ENCODE measurements at regions not wholly inside any gene's neighbourhood (a gene's known extent, or its start where the extent isn't known, plus 50 kb on each side); places are given as distances from the start of the nearest gene placed in this dataset.
"Not testable (repeated sequence)": the region's sequence is repeated elsewhere in the genome, so short reads cannot be mapped to it uniquely, and the experiment has no call there.

DNA sequence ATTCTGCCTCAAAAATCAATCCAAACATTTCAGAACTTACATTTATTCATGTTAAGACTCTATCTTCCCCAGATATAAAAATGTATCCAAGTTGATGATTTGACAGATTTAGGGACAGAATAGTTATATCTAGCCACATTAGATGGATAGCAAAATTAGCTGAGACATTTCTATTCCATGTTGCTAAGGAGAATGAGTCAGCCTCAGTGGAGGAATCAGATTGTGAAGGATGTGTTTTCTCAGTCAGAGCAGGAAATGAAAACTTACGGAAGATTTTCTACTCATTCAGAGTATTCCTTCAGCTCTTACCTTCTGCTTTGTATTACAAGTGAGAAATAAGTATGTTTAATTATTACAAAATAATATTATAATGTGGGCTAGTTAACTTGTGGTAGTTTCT, 556.3 kb upstream of the ANO3 start:
- DNase-seq, result no peak

DNA sequence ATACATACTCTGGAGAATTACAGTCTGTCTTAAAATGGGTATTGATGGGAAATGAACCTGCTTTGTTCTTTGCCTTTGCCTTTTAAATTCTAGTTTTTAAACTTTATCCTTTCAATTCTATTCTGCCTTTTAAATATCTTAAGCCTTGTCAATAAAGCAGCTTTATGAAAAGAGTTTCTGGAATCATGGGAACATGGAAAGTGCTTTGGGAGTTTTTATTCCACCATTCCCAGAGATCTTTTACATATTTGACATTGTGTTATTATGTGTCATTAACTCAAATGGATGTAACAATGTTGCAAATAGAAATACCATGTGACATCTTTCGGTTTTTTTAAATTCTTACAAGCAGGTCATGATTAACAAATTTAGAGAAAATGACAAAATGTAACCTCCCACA, 555.7 kb upstream of the ANO3 start:
- no peak for DNase-seq

DNA sequence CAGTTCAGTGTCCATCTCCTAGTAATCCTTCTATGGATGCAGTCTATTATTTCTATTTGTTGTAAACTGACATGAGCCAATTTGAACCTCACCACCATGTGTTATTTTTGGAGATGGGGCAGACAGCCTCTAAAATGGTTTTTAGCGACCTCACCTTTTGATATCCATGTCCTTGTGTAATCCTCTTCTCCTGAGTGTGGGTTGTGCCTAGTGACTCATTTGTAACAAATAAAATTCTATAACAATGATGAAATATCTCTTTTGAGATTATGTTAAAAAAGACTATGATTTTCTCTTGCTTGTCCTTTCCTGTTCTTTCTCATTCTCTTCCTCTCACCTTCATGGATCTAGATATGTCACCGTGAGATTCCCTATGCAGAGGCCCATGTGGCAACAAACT, 554.6 kb upstream of the ANO3 start:
- no peak for DNase-seq

DNA sequence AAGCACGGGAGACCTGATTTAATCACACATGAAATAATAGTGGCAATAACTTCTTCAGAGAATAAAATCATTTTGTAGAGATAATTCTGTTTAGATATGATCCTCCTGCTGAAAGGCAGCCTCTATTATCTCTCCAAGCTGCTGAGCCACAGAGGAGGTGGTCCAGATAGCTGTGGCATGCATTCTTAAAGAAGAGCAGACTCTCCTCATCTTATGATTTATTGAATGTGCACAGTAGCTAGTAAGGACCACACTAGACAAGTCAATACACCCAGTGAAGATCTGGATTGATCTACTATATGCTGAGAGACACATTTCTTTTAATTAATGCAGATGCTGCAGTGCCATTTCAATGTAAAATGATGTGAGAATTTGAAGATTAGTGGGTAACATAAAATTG, 552.9 kb upstream of the ANO3 start:
- DNase-seq, result no peak

DNA sequence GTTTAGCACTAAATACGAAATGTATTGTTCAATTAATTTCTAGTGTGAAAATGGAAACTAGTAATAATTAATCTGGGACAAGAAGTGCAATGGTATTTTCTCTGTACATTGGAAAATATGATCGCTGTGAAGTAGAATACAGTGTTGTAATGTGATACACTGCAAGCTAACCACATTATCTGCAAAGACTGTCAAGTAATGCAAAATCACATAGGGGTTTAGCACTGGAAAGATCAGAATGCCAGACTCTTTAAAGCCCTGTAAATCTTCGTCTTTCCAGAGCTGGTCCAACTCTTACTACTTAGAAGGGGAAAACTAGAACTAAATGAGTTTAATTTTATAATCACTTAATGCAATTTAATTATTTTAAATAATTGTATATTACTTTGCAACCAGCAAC, 544.5 kb upstream of the ANO3 start:
- no peak for DNase-seq

DNA sequence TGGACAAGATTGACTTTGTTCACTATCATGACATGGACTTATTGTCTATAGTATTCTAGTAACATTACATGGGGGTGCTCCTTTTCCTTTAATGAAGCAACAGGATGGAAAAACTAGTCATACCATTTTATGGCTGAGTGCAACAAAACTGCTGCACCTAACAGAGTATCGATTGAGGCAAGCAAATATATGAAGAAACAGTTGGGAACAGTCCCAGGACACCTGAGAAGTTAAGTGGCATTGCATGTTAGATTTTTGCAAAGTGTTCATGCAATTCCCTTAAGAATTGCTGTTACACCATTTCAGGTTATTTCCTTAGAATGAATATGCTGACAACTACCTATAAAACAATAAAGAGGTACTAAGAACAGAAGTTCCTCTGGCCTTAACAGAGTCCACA, 541.5 kb upstream of the ANO3 start:
- no peak for DNase-seq

DNA sequence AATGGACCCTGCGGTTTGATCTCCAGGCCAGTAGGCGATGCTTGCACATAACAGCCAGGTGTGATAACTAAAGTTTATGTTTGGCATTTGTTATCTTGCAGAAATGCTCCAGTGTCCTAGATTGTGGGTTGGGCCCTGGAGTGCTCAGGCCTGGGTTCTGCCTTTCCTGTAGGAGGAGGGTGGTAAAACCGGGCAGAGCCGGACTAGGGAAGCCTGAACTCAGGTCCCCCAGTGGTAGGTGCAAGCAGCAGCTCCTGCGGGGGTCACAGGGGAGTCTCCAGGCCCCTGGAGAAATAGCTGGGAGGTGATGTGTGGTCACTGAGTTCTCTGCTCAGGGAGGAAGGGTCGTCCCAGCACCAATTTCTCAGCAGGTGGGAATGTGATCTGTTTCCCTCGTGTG, 538.3 kb upstream of the ANO3 start:
- DNase-seq, result no peak

DNA sequence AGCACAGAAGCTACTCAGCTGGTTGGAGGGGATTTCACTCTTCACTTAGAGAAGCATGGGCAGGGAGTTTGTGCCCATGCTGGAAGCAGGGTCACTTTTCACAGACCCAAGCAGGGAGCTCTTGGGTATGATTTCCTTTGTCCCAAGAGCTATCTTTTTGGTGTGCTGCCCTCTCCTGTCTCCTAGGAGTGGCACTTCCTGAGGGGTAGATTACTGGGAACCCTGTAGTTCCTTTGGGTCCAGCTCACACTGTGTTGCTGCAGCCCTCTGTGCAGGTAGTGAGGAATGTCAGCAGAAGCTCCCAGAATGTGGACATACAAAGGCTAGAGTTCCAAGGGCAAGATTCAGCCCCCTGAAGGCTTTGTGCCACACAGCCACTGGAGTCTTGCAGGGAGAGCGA, 537.1 kb upstream of the ANO3 start:
- DNase-seq, result peak; percentile 49

DNA sequence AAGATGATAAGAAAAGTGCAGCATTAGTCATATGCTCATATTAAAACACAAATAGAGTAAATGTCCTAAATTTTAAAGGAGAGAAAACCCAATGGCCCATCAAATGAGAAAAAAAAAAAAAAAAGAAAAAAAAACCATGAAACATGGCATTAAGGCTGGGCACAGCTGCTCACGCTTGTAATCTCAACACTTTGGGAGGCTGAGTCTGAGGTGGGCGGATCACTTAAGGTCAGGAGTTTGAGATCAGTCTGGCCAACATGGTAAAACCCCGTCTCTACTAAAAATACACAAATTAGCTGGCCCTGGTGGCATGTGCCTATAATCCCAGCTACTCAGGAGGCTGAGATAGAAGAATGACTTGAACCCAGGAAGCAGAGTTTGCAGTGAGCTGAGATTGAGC, 515.5 kb upstream of the ANO3 start:
- DNase-seq, result no peak

DNA sequence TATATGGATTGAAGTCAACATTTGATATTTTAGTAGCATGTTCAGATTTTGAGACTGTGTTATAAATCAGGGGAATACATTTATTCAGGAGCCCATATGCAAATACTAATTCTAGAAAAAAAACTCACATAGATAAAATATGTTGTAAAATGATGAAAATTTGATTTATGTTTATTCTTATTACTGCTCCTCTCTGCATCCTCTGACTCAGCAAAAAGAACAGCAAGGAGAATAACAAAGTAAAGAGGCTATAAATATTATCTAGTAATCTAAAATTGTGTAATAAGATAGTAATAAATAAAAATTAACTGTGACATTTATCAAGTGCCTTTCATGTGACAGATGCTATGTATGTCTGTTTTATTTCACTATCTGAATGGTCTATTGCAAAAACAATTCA, 507.2 kb upstream of the ANO3 start:
- no peak for DNase-seq

DNA sequence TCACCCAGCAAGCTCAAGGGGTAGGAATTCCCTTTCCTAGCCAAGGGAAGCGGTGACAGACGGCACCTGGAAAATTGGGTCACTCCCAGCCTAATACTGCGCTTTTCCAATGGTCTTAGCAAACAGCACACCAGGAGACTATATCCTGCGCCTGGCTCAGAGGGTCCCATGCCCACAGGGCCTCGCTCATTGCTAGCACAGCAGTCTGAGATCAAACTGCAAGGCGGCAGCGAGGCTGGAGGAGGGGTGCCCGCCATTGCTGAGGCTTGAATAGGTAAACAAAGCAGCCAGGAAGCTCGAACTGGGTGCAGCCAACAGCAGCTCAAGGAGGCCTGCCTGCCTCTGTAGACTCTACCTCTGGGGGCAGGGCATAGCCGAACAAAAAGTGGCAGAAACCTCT, 500.4 kb upstream of the ANO3 start:
- DNase-seq, result not testable (repeated sequence)

DNA sequence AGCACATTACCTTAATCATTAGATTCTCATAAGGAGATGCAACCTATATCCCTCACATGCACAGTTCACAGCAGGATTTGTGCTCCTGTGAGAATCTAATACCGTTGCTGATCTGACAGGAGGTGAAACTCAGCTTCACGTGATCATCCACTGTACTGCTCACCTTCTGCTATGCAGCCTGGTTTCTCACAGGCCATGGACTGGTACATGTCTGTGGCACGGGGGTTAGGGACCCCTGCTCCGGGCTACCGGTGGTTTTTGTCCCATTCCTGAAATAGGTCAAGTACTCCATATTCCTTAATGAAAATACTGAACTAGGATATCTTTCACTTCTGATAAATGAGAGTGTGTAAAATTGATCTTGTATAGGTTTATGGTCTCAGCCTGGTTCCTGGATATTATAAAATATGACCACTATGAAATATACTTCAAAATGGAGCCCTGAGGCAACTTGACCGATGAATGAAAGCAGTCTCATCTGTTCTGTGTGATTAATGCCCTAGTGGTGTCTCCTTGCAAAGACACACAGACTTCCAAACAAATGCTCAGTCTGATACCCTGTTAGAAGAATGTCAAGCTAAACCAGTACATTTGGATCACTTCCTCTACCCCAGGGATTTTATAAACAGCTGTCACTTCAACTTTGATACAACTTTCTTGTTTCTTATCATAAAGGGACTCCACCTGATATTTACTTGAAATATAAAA, 492.9 kb upstream of the ANO3 start:
- DNase-seq, result no peak

DNA sequence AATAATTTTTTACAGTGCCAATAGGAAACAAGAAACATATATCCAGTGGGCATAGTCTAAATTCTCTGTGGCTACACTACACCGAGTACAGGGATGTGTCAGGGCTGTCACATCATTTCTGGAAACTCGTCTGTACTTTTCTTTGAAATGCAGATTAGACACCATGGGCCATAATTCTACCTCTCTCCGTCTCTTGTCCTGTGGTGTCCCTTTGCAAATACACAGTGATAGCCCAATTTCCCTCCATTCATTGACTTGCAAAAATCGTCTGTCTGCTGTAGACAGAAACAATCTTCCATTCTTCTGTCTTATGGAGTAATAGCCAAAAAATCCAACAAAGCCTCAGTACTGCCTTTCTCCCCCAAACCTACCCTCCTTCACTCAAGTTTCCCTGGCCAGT, 487.1 kb upstream of the ANO3 start:
- no peak for DNase-seq

DNA sequence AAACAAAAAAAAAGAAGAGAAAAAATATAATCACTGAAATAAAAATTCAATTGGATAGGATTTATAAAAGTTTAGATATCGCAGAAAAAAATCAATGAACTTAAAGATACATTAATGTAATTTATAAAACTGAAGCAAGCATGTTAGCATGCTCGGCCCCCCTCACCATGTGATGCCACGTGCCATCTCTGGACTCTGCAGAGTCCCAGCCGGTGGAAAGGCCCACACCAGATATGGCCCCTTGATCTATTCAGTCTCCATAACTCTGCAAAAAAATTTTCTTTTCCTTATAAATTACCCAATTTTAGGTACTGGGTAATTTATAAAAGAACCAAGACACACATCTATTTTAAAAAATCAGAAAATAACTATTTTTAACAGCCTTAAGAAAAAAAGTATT, 476.0 kb upstream of the ANO3 start:
- no peak for DNase-seq

DNA sequence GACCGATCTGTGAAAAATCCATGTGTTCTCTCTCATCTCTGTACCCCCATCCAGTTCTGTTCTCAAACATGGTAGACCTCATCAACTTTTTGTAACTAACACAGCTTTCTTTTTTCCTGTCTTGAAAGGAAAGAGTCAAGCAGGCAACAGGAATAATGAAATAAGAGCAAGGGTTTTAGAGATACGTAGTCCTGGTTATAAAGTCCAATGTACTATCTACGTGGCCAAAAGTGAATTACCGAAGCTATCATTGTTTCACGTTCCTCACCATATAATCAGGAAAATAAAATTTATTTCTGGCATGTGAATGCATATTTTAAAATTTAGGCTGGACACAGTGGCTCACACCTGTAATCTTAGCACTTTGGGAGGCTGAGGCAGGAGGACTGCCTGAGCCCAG, 472.2 kb upstream of the ANO3 start:
- no peak for DNase-seq

DNA sequence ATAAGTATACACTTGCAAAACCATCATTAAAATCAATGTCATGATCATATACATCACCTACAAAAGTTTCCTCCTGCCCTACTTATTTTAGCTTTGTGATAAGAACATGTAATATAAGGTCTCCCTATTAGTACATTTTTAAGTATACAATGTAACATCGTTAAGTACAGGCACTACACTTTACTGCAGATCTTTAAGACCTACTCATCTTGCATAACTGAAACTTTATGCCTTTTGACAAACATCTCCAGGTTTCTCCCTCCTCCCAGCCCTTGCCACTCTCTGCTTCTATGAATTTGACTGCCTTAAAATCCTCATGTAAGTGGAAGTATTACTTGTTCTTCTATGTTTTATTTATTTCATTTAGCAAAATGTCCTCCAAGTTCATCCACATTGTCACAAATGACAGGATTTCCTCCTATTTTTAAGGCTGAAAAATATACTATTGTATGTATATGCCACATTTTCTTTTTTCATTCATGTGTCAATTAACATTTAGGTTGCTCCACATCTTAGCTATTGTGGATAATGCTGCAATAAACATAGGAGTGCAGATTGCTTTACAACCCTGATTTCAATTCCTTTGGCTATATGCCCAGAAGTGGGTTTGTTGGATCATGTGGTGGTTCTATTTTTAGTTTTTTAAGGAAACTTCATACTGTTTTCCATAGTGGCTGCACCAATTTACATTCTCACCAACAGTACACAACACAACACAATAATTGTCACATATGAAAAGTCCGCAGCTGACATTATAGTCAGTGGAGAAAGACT, 471.1 kb upstream of the ANO3 start:
- no peak for DNase-seq

DNA sequence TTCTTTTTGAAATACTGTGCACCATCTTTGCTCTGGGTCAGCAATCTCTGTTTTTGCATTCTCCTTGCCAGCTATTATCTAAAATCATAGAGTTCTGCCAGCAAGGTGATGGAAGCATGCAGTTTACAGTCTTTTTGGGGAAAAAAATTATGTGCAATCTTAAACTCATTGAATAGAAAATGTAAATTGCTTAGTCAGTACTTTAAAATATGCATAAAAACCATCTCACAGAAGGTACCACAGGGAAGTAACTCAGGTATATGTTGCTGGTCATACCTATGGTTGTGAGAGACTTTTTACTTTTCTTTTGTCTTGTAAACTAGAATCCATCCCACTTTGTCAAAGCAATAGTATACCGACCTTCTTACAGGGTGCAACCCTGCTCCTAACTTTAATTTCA, 469.8 kb upstream of the ANO3 start:
- DNase-seq, result no peak

DNA sequence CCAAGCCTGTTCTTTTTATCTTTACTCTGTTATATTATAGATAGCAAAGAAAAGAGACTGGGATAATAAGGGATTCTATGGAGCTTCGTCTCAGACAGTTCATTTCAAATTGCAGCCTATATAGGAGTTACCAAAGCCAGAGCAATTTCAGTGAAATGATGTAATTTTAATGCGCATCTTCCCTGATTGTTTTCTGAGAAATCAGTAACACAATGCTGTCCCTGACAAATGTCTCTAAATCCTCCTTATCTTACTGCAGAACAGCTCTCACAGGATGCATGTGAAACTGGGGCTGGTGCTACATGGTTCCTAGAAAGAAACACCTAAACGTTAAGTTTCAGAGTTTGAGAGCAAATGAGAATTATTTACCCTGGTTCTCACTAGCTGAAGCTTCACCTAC, 467.9 kb upstream of the ANO3 start:
- no peak for DNase-seq

DNA sequence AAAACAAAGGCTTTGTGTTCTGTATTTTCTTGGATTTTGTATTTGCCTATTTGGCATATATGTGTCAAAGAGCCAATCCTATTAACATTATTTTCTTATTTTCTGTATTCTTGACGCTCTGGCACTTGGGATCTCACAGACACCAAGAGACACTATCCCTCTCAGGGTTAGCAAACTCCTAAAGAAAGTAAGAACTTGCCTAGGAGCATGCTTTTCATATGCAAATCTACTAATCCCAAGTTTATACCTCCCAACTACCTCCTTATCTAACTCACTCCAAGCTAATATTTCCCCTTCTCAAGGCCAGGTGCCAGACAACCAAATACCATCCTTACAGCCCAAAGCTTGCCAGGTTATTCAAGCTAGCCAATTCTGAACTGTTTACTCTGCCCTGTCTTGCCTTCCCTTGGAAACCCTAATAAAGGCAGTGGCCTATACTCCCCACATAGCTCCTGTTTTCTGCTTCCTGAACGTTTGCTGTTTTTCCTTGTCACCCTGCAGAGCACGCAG, 455.4 kb upstream of the ANO3 start:
- DNase-seq, result no peak

DNA sequence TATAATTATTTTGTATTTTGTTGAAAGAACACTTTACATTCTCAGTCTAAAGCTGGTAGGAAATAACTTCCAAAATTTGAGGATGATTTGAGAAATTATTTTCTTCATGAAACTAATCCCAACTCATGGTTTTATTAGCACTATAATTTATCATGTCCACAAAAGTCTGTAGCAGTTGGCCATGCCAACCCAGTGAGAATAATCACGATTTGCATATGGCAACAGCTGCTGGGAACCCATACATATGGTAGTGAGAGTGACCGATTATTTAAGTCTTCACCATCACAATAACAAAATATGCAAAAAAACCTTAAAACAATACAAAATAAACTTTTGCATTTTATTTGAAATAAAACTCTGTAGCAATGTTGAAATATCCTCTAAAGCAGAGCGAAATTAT, 445.9 kb upstream of the ANO3 start:
- no peak for DNase-seq

DNA sequence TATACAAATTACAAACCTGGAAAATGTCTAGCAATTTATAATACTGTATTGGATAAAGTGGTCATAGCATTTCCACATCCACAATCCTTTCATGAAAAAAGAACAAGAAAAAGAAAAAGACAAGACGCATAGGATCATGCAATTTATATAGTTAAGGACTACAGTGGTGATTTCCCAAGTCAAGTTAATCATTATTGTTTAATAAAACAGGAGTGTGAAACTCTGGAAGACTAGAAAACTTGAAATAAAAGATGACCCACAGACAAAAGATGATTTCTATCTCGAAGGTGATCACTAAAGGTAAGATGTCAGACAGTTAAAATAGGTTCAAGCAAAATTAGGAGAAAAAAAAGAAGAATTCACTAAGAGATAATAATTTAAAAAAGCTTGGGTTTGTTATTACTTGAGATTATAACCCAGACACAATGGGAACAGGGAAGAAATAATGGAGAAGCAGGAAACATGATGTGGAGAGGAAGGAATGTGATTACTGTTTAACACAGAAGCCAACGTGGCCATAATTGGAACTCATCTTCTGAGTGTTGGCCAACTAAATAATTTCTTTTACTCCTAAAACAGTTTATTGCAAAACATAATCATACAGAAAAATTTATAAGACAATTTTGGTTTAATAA, 441.2 kb upstream of the ANO3 start:
- no peak for DNase-seq

DNA sequence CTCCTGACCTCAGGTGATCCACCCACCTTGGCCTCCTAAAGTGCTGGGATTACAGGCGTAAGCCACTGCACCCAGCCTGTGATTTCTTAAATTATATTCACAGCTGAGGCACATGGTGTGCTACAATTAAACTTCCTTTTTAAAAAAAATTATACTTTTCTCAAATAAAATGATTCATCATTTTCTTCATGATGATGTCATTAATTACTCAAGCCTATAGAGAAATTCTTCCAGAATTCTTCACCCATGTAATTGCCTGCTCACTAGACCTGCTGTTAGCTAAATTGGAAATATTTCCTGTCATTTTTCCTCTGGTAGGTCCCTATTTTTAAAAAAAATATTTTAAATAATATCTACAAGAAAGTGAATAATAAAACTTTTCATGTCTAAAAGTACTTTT, 440.0 kb upstream of the ANO3 start:
- DNase-seq, result no peak

DNA sequence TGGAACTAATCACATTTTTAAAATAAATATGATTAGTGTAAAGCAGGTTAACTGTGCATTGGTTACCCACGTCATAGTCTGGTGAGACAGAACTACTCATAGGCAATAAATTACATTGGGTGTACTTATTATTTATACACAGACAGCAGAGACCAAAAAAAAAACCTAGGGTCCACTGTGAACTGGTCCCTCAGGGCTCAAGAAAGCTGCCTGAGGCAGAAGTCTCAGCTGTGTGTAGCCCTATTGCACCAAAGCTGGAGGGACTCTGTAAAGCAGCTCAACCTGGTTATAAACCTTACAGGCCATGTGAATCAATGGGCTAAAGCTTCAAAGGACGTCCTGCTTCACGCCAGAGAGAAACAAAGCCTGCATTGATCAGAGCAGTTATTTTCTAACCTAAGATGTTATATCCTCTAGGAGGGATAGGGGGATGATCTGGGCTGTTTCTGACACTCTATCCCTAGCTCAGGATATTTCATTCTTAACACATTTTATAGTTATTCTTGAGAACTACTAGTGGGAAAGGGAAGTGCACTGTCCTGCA, 432.2 kb upstream of the ANO3 start:
- no peak for DNase-seq

DNA sequence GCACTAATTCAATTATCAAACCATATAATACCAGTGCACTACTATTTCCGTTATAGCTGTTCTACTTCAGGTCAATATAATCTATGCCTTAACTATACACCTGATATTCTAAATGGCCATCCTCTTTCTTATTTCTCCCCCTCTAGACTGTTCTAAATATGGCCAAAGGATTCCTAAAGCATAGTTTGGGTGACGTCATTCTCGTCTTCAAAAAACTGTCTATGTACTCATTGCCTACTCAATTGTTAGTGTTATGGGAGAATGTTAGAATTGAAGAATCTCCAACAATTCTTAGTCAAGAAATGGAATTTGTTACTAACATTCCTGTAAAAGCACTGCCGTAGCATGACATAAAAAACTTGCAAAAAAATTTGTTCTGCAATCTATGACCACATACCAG, 431.1 kb upstream of the ANO3 start:
- DNase-seq, result no peak

All from islet precursor cell (in vitro differentiated cells).